ENCODE measurements at regions not wholly inside any gene's neighbourhood (a gene's known extent, or its start where the extent isn't known, plus 50 kb on each side); places are given as distances from the start of the nearest gene placed in this dataset.
A peak's percentile ranks its signal among the peaks of the same experiment; 100 is the strongest.

GRCh38 chr18:45447355-45448265 is 167.7 kb upstream of the SLC14A2 start:
- no peak overlapping the region for H3K27ac Mint-ChIP-seq
- H3K4me1 Mint-ChIP-seq: no peaks in the 10 kb centered on the region
- H3K36me3 Mint-ChIP-seq: no peaks in the 10 kb centered on the region
- peaks cover 0 to 1% (median 0%) of the 10 kb centered on the region in 7 donors for H3K9me3 Mint-ChIP-seq
- H3K4me3 Mint-ChIP-seq: no peak overlapping the region
- DNase-seq (no peak), ATAC-seq (ENCODE audit: low read depth in 2 of 2) (no peak)
- H3K27me3 Mint-ChIP-seq: peaks cover 35% of the 10 kb centered on the region in 3 donors

GRCh38 chr18:45448871-45449270 is 166.4 kb upstream of the SLC14A2 start:
- Mint-ChIP-seq H3K9me3 (peaks cover 0 to 1% (median 0%) of the 10 kb centered on the region in 7 donors), H3K36me3 (no peaks in the 10 kb centered on the region), H3K27me3 (peaks cover 27 to 38% (median 28%) of the 10 kb centered on the region in 3 donors), H3K4me1 (peaks cover 0 to 4% (median 3%) of the 10 kb centered on the region in 3 donors), H3K4me3 (no peak overlapping the region), H3K27ac (peak overlapping the region in 1 of 6 donors; percentile 14)
- ATAC-seq (ENCODE audit: low read depth in 2 of 2) (no peak), DNase-seq (no peak)

GRCh38 chr18:45449418-45450227 is 165.7 kb upstream of the SLC14A2 start:
- H3K4me3 Mint-ChIP-seq: no peak overlapping the region
- H3K36me3 Mint-ChIP-seq: no peaks in the 10 kb centered on the region
- no peak overlapping the region for H3K27ac Mint-ChIP-seq
- peaks cover 0 to 11% (median 10%) of the 10 kb centered on the region in 3 donors for H3K4me1 Mint-ChIP-seq
- DNase-seq (no peak), ATAC-seq (ENCODE audit: low read depth in 2 of 2) (no peak)
- peaks cover 19 to 35% (median 22%) of the 10 kb centered on the region in 3 donors for H3K27me3 Mint-ChIP-seq
- H3K9me3 Mint-ChIP-seq: peaks cover 0 to 3% (median 0%) of the 10 kb centered on the region in 7 donors

GRCh38 chr18:45456090-45457021 is 158.9 kb upstream of the SLC14A2 start:
- Mint-ChIP-seq H3K36me3 (peaks cover 0 to 11% of the 10 kb centered on the region in 2 donors), H3K27ac (peak overlapping the region in 3 of 6 donors; percentile 13 to 83 (median 36)), H3K4me3 (peak overlapping the region in 4 of 8 donors; percentile 6 to 67 (median 31)), H3K4me1 (peaks cover 11 to 28% (median 28%) of the 10 kb centered on the region in 3 donors), H3K27me3 (peaks cover 22 to 36% (median 31%) of the 10 kb centered on the region in 3 donors), H3K9me3 (peaks cover 0 to 4% (median 0%) of the 10 kb centered on the region in 7 donors)
- ATAC-seq (ENCODE audit: low read depth in 2 of 2): peak; percentile 94 to 95
- DNase-seq: peak; percentile 51

GRCh38 chr18:45458033-45458432 is 157.2 kb upstream of the SLC14A2 start:
- Mint-ChIP-seq H3K27ac (no peak overlapping the region), H3K36me3 (peaks cover 0 to 11% of the 10 kb centered on the region in 2 donors), H3K27me3 (peaks cover 7 to 44% (median 32%) of the 10 kb centered on the region in 3 donors), H3K4me1 (peaks cover 11 to 28% (median 28%) of the 10 kb centered on the region in 3 donors), H3K9me3 (peaks cover 0 to 4% (median 0%) of the 10 kb centered on the region in 7 donors), H3K4me3 (no peak overlapping the region)
- DNase-seq (no peak), ATAC-seq (ENCODE audit: low read depth in 2 of 2) (no peak)

GRCh38 chr18:45462179-45462578 is 153.1 kb upstream of the SLC14A2 start:
- Mint-ChIP-seq H3K4me3 (no peak overlapping the region), H3K27ac (no peak overlapping the region), H3K27me3 (peaks cover 18 to 78% (median 62%) of the 10 kb centered on the region in 3 donors), H3K4me1 (no peaks in the 10 kb centered on the region), H3K36me3 (peaks cover 0 to 11% of the 10 kb centered on the region in 2 donors), H3K9me3 (no peaks in the 10 kb centered on the region)
- no peak for ATAC-seq (ENCODE audit: low read depth in 2 of 2)
- DNase-seq: no peak

GRCh38 chr18:45463451-45463850 is 151.8 kb upstream of the SLC14A2 start:
- H3K36me3 Mint-ChIP-seq: peaks cover 0 to 11% of the 10 kb centered on the region in 2 donors
- no peak overlapping the region for H3K27ac Mint-ChIP-seq
- DNase-seq: no peak
- no peak overlapping the region for H3K4me3 Mint-ChIP-seq
- peaks cover 11 to 65% (median 50%) of the 10 kb centered on the region in 3 donors for H3K27me3 Mint-ChIP-seq
- H3K4me1 Mint-ChIP-seq: no peaks in the 10 kb centered on the region
- ATAC-seq (ENCODE audit: low read depth in 2 of 2): peak in 1 of 2 donors; percentile 21
- no peaks in the 10 kb centered on the region for H3K9me3 Mint-ChIP-seq

- Mint-ChIP-seq H3K9me3 (no peaks in the 10 kb centered on the region), H3K36me3 (peaks cover 0 to 11% of the 10 kb centered on the region in 2 donors), H3K4me3 (no peak overlapping the region), H3K4me1 (no peaks in the 10 kb centered on the region), H3K27me3 (peaks cover 11 to 63% (median 47%) of the 10 kb centered on the region in 3 donors), H3K27ac (no peak overlapping the region)
- DNase-seq (no peak), ATAC-seq (ENCODE audit: low read depth in 2 of 2) (no peak)
Observed at GRCh38 chr18:45464619-45465018, 150.7 kb upstream of the SLC14A2 start.

- H3K4me3 Mint-ChIP-seq: no peak overlapping the region
- no peaks in the 10 kb centered on the region for H3K4me1 Mint-ChIP-seq
- DNase-seq (no peak), ATAC-seq (ENCODE audit: low read depth in 2 of 2) (no peak)
- no peaks in the 10 kb centered on the region for H3K9me3 Mint-ChIP-seq
- no peaks in the 10 kb centered on the region for H3K36me3 Mint-ChIP-seq
- H3K27me3 Mint-ChIP-seq: peaks cover 11 to 37% (median 30%) of the 10 kb centered on the region in 3 donors
- H3K27ac Mint-ChIP-seq: no peak overlapping the region
Observed at GRCh38 chr18:45467293-45467692, 148.0 kb upstream of the SLC14A2 start.

GRCh38 chr18:45467945-45468344 is 147.3 kb upstream of the SLC14A2 start:
- Mint-ChIP-seq H3K27me3 (peaks cover 11 to 35% (median 30%) of the 10 kb centered on the region in 3 donors), H3K4me1 (no peaks in the 10 kb centered on the region), H3K27ac (no peak overlapping the region), H3K4me3 (no peak overlapping the region), H3K9me3 (no peaks in the 10 kb centered on the region), H3K36me3 (no peaks in the 10 kb centered on the region)
- DNase-seq: no peak
- ATAC-seq (ENCODE audit: low read depth in 2 of 2): no peak

GRCh38 chr18:45478889-45479288 is 136.4 kb upstream of the SLC14A2 start:
- H3K27me3 Mint-ChIP-seq: peaks cover 8 to 35% (median 29%) of the 10 kb centered on the region in 3 donors
- no peak for DNase-seq
- ATAC-seq (ENCODE audit: low read depth in 2 of 2): no peak
- H3K4me1 Mint-ChIP-seq: no peaks in the 10 kb centered on the region
- no peaks in the 10 kb centered on the region for H3K36me3 Mint-ChIP-seq
- H3K4me3 Mint-ChIP-seq: no peak overlapping the region
- H3K27ac Mint-ChIP-seq: no peak overlapping the region
- H3K9me3 Mint-ChIP-seq: peaks cover 0 to 3% (median 1%) of the 10 kb centered on the region in 7 donors

GRCh38 chr18:45480219-45481015 is 134.9 kb upstream of the SLC14A2 start:
- H3K4me1 Mint-ChIP-seq: no peaks in the 10 kb centered on the region
- ATAC-seq (ENCODE audit: low read depth in 2 of 2) (no peak), DNase-seq (no peak)
- no peak overlapping the region for H3K4me3 Mint-ChIP-seq
- peaks cover 8 to 43% (median 29%) of the 10 kb centered on the region in 3 donors for H3K27me3 Mint-ChIP-seq
- no peaks in the 10 kb centered on the region for H3K36me3 Mint-ChIP-seq
- no peak overlapping the region for H3K27ac Mint-ChIP-seq
- peaks cover 0 to 5% (median 0%) of the 10 kb centered on the region in 7 donors for H3K9me3 Mint-ChIP-seq
